Upper lobe of right lung (tissue), 1 donor: ENCODE measurements at regions not wholly inside any gene's neighbourhood (a gene's known extent, or its start where the extent isn't known, plus 50 kb on each side); places are given as distances from the start of the nearest gene placed in this dataset.

Experiments used
- ATAC-seq: fragments of 200-7000 bp; cut with Tn5 transposase; one replicate; pipeline ENCODE4 v1.9.1; 2020; ENCODE audit warnings: mild to moderate bottlenecking, moderate library complexity
- DNase-seq: peaks from one replicate; pipeline ENCODE4 v3.0.0-alpha.2; 2020
- H3K27ac ChIP-seq: fragments of 200-600 bp; one replicate; pipeline ENCODE4 v1.8.0; 2022
- H3K27me3 ChIP-seq: fragments of 200-600 bp; one replicate; pipeline ENCODE4 v1.8.0; 2022; ENCODE audit warnings: mild to moderate bottlenecking
- H3K36me3 ChIP-seq: fragments of 200-600 bp; one replicate; pipeline ENCODE4 v1.8.0; 2022
- H3K4me1 ChIP-seq: fragments of 200-600 bp; one replicate; pipeline ENCODE4 v1.8.0; 2022
- H3K4me3 ChIP-seq: fragments of 200-600 bp; one replicate; pipeline ENCODE4 v1.8.0; 2022; ENCODE audit warnings: mild to moderate bottlenecking
- H3K9me3 ChIP-seq: fragments of 200-600 bp; one replicate; pipeline ENCODE4 v1.8.0; 2022
- intact Hi-C: fragments of 100-400 bp; cut with DNase I; formaldehyde crosslinking; loops from one replicate; pipeline ENCODE4 v1.11.0; 2022
- TF ChIP-seq, protein P1 (sequence below): fragments of 200-600 bp; IDR thresholded peaks from one replicate; pipeline ENCODE4 v1.8.0; 2022; ENCODE audit warnings: antibody characterized with exemption
- donor health status: DM: no; HTN: yes; CAD: no; lungs with severe emphysema.

DNA sequence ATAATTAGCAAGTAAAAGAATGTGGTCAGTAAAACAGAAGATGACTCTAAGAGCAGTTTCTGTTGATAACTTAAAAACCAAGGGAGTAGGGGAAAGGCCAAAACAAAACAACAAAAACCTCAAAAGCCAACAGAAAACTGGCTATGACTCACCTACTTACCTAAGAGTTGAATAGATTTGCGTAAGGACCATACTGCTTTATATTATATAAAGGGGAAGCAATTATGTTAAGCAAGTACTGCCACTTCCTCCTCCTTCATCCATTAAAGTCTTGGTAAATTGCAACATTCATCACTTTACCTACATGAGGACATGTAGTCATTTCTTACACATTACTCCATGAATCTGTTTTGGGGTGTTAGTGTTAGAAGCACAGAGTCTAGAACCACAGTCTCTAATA is 85.9 kb upstream of the FAM47A start:
- Histone ChIP-seq H3K4me1 (no peaks in the 10 kb centered on the region), H3K36me3 (no peaks in the 10 kb centered on the region), H3K27ac (no peak overlapping the region), H3K4me3 (no peak overlapping the region), H3K9me3 (no peaks in the 10 kb centered on the region), H3K27me3 (no peaks in the 10 kb centered on the region)
- intact Hi-C loops, result no loop called here
- no peak for DNase-seq
- no peak for ATAC-seq
- TF ChIP-seq, protein P1, sequence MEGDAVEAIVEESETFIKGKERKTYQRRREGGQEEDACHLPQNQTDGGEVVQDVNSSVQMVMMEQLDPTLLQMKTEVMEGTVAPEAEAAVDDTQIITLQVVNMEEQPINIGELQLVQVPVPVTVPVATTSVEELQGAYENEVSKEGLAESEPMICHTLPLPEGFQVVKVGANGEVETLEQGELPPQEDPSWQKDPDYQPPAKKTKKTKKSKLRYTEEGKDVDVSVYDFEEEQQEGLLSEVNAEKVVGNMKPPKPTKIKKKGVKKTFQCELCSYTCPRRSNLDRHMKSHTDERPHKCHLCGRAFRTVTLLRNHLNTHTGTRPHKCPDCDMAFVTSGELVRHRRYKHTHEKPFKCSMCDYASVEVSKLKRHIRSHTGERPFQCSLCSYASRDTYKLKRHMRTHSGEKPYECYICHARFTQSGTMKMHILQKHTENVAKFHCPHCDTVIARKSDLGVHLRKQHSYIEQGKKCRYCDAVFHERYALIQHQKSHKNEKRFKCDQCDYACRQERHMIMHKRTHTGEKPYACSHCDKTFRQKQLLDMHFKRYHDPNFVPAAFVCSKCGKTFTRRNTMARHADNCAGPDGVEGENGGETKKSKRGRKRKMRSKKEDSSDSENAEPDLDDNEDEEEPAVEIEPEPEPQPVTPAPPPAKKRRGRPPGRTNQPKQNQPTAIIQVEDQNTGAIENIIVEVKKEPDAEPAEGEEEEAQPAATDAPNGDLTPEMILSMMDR, result no peak

DNA sequence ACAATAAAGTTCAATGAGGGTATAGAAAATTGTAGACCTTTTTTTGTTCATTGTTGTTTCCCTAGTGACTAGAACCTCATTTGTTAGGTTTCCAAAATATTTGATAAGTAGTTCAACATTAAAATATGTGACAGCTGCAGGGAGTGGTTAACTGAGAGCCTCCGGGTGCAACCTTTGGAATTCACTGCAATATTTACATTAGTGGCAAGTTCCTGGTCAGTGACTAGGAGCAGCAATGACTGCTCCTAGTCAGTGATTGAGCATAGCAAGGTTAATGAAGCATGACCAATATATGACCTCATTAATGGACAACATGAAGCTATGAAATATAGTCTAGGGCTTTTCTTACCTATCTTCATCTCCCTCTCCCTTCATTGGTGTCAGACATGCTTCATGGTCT is 65.8 kb upstream of the FAM47A start:
- no peak overlapping the region for H3K27ac ChIP-seq
- TF ChIP-seq, protein P1, result no peak
- H3K36me3 ChIP-seq, result no peaks in the 10 kb centered on the region
- ATAC-seq (no peak), DNase-seq (no peak)
- H3K27me3 ChIP-seq, result no peaks in the 10 kb centered on the region
- H3K9me3 ChIP-seq, result no peaks in the 10 kb centered on the region
- H3K4me3 ChIP-seq, result no peak overlapping the region
- intact Hi-C loops, result no loop called here
- H3K4me1 ChIP-seq, result no peaks in the 10 kb centered on the region
